OCI-M1 (cell line): ENCODE measurements at regions not wholly inside any gene's neighbourhood (a gene's known extent, or its start where the extent isn't known, plus 50 kb on each side); places are given as distances from the start of the nearest gene placed in this dataset.
A peak's percentile ranks its signal among the peaks of the same experiment; 100 is the strongest.

Source experiments
- DNase-seq: peaks from one replicate; lab custom pipeline; 2025; lab: John Stamatoyannopoulos, UW

DNA sequence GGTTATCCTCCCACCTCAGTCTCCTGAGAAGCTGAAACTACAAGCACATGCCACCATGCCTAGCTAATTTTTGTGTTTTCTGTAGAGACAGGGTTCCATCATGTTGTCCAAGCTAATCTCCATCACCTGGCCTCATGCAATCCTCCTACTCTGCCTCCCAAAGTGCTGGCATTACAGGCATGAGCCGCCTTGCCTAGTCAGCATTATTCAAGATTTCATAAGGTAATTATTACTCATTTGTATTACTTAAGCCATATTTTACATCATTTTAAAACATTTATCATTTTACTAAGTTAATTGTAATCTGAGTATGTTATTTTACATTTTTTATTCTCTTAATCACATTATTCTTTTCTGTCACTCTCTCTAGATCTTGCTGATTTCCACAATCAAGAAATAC, 1575.6 kb downstream of the NCAM2 start:
- no peak for DNase-seq

DNA sequence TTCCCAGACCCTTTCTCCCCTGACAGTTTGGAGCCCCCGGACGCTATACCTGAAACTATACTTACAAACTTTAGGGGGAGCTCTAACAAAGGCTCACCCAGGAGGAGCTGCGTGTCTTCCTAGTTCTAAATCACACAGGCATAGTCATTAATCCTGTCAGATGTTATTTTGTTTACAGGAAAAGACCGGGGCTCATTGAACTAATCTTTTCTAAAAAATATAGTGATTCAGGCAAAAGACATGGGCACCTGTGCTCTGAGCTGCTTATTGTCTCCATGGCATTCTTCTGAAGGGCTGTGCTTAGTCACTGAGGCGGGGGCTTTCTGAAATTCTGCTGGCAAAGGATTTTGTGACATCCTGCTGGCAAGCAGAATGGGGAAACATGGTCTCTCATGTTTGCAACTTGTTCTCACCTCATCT, 1577.0 kb downstream of the NCAM2 start:
- peak; percentile 71 for DNase-seq

DNA sequence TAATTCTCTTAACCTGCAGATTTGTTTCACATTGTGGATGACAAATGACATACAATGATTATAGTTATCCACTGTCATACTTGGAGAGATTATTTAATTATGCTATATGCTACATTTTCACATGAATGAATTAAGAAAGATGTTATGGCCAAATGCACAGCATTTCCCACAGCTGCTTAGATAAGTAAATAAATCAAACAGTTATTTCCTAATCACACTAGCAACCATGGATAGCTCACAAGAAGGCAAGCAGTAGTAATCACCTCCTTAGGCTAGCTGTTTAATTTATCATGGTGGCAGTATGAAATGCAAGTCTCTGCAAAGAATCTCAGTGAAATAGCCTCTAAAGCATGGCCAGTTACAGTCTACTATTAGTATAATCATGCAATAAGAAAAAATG, 1581.5 kb downstream of the NCAM2 start:
- DNase-seq: no peak

DNA sequence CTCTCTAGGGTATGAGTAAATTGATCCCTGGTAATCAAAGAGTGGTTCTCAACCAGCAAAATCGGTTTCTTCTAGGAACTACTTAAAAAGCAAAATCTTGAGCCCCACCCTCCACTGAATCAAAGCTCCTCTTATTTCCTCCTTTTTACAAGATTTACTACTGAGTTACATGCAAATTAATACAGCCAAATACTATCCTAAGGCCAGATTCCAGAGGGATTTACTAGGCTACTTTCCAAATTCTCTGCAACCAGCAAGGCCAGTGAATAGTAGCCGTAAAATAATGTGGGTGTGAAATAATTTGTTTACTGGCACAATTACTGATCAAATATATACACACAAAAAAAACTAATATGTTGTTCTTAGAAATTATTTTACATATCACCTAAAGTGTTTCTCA, 1583.8 kb downstream of the NCAM2 start:
- DNase-seq: no peak

DNA sequence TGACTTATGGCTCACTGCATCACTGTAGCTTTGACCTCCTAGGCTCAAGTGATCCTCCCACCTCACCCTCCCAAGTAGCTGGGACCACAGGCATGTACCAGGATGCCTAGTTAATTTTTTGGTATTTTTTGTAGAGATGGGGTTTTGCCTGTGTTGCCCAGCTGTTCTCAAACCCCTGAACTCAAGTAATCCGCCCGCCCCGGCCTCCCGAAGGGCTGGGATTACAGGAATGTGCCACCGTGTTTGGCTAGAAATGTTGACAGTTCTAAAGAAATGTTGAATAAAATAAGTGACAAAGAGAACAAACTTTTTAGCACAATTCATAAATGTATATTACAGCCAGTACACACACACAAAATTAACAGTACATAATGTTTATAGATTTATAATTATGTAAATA, 1586.1 kb downstream of the NCAM2 start:
- DNase-seq: no peak

DNA sequence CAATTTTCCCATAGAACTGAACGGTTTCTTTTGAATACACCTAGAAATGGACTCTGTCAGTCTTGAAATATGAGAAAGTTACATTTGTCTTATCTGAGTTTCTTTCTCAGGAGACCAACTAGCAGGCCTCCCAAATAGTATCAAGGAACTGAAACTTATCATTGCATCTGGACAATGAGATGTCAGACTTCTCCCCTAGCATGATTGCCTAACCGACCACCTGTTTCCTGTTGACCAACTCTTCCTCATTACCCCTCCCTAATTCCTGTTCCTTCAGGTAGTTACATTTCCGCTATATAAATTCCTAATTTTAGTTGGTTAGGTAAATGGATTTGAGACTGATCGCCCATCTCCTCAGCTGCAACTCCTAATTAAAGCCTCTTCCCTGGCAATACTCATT, 1587.3 kb downstream of the NCAM2 start:
- no peak for DNase-seq

DNA sequence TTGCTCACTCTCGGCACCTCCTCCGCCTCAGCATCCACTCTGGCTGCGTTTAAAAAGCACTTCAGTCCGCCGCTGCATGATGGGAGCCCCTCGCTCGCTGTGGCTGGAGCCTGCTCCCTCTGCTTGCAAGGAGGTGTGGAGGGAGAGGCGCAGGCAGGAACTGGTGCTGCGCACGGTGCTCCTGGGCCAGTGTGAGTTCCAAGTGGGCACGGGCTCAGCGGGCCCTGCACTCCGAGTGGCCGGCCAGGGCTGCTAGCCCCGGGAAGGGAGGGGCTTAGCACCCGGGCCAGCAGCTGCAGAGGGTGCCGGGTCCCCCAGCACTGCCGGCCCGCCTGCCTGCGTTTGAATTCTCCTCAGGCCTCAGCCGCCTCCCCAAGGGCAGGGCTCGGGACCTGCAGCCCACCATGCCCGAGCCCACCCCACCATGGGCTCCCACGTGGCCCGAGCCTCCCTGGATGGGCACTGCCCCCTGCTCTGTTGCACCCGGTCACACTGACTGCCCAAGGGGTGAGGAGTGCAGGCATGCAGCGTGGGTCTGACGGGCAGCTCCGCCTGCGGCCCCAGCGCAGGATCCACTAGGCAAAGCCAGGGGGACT, 1599.5 kb downstream of the NCAM2 start:
- DNase-seq: no peak

DNA sequence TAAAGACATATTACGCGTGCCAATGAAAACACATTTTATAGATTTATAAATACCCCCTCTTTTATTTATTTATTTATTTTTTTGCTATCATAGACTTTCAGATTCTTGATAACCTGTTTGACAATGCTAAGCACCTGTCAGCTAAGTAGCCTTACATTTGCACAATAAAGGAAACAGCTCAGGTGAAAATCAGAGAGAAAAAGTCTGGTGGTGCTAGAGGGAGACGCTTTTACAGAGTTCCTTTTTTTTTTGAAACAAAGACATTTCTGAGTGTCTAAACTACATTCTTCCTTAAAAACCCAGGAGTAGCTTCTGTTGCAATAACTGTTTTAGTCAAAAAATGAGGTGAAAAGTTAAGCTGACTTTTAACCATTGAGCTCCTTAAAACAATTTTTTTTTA, 1611.6 kb downstream of the NCAM2 start:
- no peak for DNase-seq

DNA sequence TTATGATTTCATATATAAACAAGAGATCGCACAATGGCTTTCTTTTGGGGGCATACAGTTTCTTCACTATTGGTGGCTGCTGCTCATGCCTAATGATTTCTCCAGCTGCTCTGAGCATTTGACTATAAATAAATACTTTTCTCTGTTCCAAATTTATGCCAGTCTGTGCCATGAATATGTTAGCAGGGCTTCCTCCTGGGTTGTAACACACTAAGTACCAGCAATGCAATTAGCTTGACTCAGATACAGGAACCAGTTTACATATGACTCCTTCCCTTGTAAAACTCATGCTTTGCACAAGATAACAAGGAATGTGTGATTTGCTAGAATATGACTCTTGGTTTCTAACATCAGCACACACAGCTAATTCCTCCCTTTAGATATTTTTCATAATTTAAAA, 1629.7 kb downstream of the NCAM2 start:
- DNase-seq: no peak

DNA sequence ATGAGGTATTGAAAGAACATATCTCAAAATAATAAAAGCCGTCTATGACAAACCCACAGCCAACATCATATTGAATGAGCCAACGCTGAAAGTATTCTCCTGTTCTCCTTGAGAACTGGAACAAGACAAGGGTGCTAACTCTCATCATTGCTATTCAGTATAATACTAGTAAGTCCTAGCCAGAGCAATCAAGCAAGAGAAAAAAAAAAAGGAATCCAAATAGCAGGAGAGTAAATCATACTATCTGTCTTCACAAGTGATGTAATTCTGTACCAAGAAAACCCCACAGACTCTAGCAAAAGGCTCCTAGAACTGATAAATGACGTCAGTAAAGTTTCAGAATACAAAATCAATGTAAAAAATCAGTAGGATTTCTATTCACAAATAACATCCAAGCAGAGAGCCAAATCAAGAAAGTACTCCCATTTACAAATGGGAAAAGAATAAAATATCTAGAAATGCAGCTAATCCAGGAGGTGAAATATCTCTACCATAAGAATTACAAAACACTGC, 1632.8 kb downstream of the NCAM2 start:
- no peak for DNase-seq

DNA sequence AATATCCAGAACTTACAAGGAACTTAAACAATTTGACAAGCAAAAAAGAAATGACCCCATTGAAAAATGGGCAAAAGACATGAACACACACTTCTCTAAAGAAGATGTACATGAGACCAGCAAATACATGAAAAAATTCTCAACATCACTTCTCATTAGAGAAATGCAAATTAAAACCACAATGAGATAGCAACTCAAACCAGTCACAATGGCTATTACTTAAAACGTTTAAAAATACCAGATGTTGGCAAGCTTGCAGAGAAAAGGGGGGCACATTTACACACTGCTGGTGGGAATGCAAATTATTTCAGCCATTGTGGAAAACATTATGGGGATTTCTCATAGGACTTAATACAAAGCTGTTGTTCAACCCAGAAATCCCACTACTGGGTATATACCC, 1634.0 kb downstream of the NCAM2 start:
- no peak for DNase-seq

DNA sequence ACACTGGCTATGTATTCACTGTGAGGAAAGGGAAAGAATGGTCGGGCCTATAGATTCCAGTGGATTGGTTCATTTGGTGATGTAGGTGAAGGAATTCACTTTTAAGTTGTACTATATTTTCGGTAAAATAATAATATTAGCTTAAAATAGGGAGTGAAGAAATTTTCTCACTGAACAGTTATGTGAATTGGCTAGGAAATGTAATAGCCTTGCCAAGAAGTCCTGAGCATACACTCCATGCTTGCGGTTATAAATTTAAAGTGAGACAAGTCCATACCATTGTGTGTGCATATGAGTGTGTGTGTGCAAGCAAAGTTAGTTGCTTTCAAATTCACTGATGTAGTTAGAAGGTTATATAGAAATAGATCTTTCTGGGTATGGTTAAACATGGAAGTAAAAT, 1651.0 kb downstream of the NCAM2 start:
- DNase-seq: no peak

DNA sequence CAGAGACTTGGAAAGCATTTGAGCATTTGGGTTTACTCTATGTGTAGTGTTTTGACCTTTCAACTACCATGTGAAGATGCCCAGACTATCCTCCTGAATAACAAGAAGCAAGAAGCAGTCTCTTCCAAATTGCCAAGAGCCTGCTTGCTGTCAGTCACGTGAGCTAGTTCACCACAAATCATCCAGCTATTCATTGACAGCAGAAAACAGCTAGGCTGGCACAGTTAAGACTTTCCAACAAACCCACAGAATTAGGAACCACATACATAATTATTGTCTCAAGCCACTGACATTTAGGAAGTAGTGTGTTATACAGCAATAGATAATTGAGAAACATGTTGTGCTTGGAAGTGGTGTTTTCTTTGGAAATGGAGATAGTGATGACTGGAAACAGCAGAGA, 1652.0 kb downstream of the NCAM2 start:
- DNase-seq: no peak

DNA sequence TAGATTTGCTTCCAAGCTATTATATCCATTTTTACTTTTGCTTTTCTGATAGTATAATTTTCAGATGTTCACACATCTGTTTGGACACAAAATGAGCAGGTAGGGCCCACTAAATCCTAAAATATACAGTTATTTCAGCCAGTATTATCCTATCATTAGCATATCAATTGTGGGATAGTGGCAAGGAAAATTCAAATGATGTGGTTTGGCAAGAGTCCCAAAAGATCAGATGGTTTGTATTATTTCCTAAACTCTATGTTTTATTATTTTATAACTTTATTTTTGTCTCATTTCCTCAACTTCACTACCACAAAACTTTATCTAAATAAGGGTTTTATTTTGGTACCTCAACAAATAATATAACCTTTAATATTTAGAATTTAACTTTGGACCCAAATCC, 1659.6 kb downstream of the NCAM2 start:
- peak; percentile 3 for DNase-seq

DNA sequence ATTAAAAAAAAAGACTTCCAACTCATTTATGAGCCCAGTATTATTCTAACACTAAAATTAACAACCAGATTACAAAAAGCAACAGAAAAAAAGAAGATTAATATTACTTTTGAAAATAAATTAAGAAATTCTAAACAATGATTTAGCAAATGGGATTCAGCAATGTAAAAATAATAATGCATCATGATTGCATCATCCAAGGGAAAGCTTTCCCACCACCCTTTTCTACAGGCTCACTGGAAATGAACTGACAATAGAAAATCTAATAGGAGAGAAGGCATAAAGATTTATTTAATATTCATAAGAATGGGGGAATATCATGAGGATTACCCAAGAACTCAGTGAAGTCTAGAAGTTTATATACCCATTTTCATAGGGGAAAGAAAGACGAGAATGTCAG, 1671.9 kb downstream of the NCAM2 start:
- DNase-seq: peak; percentile 29

DNA sequence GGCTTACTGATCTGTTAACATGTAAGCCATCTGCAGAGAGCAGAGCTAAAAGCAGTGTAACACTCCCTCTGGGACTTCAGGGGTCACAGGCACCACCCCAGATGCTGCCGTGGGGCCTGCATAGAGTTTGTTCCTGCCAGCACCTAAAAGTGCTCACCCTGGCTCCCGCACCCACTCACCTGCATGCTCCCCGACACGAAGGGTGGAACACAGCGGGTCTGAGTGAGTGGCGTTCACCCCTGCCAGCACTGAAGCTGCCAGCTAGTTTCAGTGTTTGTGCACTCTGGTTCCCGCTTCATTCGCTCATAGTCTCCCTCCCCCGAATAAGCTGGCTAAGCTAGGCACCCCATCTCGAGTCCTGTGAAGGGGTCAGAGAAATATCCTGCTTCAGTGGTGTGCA, 1681.0 kb downstream of the NCAM2 start:
- no peak for DNase-seq

DNA sequence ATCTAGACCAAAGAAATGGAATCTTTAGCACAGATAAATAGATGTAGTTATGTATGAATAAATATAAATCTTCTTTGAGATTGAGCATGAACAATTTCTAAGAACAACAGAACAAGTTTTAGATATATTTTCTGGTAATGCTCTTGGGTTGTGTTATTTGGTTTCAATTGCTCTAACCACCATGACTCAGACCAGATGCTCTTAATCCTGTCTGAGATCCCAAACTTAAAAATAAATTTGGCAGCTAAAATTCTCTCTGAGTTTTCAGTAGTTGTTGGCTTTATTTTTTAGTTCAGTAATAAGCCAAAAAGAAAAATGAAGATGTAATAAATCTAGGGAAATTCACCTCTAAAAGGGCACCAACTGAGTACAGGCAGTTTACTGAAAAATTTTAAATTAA, 1693.4 kb downstream of the NCAM2 start:
- DNase-seq: no peak

DNA sequence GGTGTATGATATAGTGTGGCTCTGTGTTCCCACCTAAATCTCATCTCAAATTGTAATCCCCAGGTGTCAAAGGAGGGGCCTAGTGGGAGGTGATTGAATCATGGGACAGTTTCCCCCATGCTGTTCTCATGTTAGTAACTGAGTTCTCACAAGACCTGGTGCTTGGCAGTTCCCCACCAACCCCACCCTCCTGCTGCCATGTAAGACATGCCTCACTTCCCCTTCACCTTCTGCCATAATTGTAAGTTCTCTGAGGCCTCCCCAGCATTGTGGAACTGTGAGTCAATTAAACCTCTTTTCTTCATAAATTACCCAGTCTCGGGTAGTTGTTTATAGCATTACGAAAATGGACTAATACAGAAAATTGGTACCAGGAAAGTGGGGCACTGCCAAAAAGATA, 1705.3 kb downstream of the NCAM2 start:
- DNase-seq: peak; percentile 28

DNA sequence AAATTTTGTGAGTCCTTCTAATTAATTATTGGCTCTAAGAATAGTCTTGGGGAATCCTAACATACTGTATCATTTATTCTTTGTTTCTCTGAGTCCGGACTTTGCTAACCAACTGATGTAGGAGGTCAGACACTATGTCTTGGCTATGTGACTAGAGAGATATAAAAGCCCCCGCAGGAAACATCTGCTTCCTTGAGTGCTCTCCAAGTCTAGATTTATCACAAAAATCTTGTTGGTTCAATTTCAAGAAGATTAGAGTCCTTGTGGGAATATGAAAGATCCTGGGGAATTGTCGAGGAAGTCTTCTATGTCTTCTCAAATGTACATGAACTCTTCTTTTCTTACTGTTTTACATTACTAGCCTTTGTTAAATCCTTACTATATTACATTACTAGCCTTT, 1712.5 kb downstream of the NCAM2 start:
- DNase-seq: no peak

DNA sequence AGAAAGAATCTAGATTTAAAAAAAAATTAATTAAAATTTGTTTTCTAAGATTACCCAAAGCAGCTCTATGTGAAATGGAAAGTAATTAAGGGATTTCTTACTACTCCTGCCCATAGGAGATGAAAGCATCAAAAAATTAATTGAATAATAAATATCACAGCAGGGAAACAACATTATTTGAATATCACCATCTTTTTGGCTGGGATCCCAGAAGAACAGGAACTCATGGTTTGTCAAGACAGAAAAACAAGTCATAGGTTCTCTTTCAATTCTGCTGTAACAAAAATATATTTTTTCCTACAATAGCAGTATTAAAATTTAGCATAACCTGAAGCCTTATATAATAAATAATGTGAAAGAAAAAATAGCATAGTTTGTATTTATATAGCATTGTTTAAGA, 1713.4 kb downstream of the NCAM2 start:
- DNase-seq: no peak

DNA sequence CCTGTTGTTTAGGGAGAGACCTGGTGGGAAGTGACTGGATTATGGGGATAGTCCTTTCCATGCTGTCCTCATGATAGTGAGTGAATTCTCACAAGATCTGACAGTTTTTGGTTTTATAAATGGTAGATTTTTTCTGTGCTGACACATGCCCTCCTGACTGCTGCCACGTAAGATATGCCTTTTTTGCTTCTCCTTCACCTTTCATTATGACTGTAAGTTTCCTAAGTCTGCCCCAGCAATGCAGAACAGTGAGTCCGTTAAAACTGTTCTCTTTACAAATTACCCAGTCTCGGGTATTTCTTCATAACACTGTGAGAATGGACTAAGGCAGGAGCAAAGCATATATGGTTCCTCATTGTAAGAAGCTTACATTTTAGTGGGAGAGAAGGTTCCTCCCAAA, 1727.2 kb downstream of the NCAM2 start:
- no peak for DNase-seq

DNA sequence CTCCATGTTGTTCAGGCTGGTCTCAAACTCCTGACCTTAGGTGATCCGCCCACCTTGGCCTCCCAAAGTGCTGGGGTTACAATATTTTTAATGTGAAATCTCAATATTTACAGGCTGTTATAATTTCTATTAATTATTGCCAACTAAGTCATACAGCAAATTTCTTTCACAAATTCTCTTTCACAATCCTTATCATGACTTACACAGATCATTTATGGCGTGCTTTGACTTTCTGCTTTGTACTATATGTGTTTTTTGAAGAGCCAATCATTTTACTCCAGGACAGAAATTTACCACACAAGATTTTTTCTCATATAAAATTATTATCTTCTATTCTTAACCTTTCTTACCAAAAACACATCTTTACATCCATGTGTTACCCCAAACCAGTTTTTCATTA, 1729.9 kb downstream of the NCAM2 start:
- DNase-seq: peak; percentile 41

DNA sequence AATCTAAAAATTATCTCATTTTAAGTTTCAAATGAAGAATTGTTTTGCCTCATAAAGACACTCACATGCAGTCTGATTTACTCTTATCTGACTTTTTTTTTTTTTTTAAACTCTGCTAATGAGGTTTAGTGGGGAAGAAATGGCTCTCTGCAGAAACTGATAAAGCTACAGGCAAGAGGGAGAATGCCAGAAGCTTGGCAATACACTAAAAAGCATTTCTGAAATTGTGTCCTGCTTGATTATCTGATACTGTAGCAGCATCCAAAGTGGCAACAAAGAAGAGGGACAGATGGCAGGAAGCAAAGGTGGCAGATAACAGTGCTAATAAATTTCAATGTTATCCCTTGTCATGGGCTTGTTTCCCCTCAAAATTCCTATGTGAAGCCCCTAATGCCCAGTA, 1744.9 kb downstream of the NCAM2 start:
- peak; percentile 27 for DNase-seq

DNA sequence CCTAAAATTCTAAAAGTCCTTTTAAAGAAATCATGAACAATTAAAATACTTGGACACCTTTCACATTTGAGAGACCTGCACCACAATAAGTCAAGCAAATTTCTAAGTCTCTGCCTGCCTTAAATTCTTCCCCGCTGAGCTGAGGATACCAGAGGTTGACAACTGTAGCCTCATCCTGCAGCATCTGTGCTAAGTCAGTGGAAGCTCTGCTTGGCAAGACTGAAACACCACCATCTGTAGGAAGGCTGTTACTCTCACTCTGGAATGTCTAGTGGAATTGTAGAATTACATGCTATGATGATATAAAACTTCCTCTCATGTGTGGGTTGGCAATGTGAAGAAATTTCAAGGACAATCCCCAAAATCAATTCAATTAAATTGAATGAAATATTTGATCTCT, 1756.5 kb downstream of the NCAM2 start:
- DNase-seq: no peak

DNA sequence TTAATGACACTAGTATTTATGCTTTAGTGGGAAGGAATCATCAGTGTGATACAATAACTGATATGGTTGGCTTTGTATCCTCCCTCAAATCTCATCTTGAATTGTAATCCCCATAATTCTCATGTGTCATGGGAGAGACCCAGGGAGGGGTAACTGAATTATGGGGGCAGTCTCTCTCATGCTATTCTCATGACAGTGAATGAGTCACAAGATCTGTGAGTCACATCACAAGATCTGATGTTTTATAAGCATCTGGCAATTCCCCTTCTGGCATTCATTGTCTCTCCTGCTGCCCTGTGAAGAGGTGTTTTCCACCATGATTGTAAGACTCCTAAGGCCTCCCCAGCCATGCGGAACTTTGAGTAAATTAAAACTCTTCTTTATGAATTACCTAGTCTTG, 1760.3 kb downstream of the NCAM2 start:
- DNase-seq: no peak
